NCI-H446 (cell line): ENCODE measurements at regions not wholly inside any gene's neighbourhood (a gene's known extent, or its start where the extent isn't known, plus 50 kb on each side); places are given as distances from the start of the nearest gene placed in this dataset.
"Not testable (repeated sequence)": the region's sequence is repeated elsewhere in the genome, so short reads cannot be mapped to it uniquely, and the experiment has no call there.

Experiments
- DNase-seq, 2 experiments: peaks; one replicate each; lab custom pipeline; 2025; lab: John Stamatoyannopoulos, UW

DNA sequence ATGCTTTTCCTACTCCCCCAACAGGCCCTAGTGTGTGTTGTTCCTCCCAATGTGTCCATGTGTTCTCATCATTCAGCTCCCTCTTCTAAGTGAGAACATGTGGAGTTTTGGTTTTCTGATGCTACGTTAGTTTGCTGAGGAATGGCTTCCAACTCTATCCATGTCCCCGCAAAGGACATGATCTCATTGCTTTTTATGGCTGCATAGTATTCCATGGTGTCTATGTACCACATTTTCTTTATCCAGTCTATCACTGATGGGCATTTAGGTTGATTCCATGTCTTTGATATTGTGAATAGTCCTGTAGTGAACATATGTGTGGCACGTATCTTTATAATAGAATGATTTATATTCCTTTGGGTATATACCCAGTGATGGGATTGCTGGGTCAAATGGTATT is 72.5 kb upstream of the CCNY start:
- not testable (repeated sequence) for DNase-seq

DNA sequence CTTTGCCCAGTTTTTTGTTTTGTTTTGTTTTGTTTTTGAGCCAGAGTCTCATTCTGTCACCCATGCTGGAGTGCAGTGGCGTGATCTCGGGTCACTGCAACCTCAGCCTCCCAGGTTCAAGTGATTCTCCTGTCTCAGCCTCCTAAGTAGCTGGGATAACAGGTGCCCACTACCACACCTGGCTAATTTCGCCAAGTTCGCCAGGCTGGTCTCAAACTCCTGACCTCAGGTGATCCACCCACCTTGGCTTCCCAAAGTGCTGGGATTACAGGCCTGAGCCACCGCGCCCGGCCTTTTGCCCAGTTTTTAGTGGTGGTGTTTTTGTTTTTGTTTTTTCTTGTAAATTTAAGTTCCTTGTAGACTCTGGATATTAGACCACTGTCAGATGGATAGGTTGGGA is 71.7 kb upstream of the CCNY start:
- DNase-seq, result not testable (repeated sequence)

DNA sequence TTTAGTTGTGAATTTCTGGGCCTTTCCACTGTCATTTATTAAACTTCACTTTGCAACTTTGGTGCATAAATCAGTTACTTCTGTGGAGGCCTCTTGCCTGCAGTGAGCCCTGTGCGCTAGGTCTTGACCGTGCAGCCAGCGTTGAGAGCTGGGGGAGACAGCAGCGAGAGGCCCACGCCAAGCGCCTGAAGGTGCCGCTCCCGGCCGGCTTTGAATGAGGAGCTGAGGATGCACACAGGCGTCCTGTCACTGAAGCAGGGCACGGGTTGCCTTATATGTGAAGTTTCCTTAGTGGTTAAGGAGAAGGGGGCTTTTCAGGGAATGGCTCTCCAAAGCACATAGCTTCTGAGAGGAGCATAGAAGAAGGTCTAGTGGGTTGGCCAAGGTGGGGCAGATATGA is 70.9 kb upstream of the CCNY start:
- no peak for DNase-seq

DNA sequence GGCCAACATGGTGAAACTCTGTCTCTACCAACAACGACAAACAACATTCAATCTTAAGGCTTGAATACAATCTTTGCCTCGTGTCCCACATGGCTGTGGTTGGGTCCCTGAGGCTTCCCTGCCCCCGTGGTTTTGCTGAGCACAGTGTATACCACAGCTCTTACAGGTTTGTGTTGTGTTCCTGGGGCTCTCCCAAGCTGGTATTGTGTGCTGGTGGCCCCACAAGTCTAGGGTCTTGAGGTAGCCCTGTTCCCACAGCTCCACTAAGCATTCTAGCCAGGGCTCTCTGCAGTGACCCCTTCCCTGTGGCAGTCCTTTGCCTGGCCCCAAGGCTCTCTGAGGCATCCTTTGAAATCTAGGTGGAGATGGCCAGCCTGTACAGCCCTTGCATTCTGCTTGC is 68.0 kb upstream of the CCNY start:
- no peak for DNase-seq

DNA sequence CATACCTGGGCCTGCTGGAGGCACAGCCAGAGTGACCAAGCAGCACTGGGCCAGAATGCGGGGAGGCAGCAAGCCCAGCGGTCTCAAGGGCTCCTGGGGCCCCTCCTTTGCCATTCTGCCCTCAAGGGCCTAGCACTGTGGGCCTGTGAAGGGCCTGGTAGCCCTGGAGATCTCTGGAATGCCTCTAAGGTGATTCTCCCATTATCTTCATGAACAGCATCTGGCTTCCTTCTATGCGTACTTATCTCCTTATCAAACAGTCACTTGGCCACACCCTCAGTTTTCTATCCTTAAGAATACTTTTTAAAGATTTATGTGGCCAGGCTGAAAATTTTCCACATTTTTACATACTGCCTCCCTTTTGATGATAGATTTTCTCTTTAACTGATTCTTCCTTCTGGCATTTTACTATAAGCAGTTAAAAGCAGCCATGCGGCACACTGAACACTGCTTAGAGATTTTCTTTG is 67.5 kb upstream of the CCNY start:
- DNase-seq, result no peak

DNA sequence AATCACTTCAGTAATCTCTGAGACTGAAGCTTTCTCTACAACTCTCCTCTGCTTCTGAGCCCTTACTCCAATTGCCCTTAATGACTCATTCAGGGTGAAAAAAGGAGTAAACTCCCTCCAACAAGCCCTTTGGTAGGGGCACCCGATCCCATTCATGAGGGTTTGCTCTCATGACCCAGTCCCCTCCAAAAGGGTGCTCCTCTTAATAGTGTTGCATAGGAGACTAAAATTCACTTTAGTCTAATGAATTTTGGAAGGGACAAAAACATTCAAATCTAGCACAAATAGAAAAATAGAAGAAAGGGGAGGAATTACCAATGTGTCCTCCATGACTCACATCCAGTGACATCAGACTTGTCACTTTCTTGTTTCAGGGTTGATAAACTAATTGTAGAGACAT is 66.2 kb upstream of the CCNY start:
- DNase-seq, result no peak

DNA sequence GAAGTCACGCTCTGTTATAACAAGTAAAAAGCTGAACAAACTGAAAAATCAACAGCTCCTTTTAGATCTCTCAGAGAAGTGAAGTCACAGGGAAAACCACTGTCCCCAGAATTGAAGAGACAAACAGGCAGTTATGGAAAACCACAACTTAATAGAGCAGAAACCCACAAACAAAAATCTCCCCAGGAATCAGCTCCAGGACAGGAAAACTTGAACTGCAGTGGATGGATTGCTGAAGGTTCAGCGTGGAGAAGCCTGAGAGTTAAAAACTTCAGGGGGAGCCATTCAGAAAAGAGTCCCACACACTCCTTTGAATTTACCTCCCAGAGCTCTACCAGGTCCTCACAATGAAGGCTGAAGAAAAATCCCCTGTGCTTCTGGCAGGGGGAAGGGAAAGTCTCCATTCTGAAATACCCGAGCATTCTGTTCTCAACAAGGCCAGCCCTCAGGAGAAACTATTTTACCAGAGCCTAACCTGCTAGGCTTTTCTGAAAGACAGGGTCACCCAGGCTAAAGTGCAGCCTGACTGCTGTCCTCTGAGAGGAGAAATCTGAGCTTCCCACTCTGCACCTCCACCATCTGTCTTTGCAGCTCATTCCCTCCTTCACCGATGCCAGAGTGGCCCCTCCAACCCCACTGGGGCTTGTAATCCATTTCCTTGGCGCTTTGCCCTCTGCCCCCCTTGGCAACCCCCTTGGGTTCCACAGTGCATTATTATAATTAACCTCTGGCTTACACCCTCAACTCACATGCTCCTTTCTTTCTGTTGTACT is 65.0 kb upstream of the CCNY start:
- peak in 1 of 2 experiments; percentile 6 for DNase-seq

DNA sequence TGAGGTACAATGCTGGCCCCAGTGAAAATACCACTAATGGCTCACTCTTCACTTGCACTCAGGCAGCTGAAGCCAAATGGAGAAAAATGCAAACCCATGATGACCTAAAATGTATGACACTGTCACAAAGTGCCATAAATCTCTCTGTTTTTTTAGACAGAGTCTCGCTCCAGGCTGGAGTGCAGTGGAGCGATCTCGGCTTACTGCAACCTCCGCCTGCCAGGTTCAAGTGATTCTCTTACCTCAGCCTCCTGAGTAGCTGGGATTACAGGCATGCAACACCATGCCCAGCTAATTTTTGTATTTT is 64.5 kb upstream of the CCNY start:
- DNase-seq, result not testable (repeated sequence)

DNA sequence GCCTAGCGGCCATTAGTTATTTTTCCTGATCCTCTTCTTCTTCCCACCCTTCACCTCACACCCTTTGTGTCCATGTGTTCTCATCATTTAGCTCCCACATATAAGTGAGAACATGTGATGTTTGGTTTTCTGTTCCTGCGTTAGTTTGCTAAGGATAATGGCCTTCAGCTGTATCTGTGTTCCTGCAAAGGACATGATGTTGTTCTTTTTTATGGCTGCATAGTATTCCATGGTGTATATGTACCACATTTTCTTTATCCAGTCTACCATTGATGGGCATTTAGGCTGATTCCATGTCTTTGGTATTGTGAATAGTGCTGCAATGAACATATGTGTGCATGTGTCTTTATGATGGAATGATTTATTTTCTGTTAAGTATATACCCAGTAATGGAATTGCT is 63.9 kb upstream of the CCNY start:
- DNase-seq, result not testable (repeated sequence)

DNA sequence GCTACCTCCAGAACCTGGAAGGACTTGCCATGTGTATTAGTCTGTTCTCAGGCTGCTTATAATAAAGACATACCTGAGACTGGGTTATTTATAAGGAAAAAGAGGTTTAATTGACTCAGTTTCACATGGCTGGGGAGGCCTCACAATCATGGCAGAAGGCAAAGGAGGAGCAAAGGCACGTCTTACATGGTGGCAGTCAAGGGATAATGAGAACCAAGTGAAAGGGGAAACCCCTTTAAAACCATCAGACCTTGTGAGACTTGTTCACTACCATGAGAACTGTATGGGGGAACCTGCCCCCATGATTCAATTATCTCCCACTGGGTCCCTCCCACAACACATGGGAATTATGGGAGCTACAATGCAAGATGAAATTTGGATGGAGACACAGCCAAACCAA is 62.3 kb upstream of the CCNY start:
- not testable (repeated sequence) for DNase-seq

DNA sequence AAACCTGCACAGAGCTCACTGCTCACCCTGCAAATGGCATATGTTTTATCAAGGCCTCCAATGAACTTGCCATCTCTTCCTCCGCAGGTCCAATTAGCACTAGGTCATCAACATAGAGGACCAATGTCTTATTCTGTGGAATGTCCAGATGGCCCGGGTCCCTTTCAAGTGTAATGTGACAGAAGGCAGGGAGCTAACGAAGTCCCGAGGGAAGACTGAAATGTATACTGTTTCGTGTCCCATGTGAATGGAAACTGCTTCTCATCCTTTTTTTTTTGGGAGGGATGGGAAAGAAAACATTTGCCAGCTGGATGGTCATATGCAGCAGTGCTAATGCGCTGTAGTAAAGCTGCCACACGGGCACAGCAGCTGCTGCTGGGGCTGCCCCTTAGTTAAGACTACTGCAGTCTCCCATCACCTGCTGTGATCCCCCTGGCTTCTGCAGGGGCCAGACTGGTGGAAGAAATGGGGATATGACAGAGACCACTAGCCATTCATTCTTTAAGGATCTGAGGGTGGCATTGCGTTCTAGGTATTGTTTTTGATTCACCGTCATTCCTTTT is 61.7 kb upstream of the CCNY start:
- DNase-seq, result peak in 1 of 2 experiments; percentile 32

DNA sequence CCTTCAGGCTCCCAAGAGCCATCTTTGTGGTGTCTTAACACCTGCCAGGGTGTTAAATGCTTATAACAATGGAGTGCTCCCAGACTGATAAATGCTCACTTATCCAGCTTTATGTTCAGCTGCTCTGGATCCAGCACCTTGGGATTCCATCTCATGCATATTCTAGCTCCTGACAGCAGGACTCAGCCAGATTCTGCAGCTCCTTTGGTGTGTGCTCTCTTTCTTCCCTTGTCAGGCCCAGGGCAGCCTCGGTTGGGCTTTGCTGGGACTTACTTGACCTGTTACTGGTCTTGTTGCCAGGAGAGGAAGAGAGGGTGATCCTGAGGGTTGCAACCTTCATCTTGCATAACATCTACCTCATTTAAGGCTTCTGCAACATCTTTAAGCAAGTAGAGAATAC is 59.4 kb upstream of the CCNY start:
- DNase-seq, result no peak

DNA sequence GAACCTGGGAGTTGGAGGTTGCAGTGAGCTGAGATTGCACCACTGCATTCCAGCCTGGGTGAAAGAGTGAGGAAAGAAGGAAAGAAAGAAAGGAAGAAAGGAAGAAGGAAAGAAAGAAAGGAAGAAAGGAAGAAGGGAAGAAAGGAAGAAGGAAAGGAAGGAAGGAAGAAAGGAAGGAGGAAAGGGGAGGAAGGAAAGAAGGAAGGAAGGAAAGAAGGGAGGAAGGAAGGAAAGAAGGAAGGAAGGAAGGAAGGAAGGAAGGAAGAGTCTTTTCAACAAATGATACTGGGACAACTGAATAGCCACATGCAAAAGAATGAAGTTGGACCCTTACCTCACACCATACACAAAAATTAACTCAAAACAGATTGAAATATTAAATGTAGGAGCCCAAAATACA is 56.1 kb upstream of the CCNY start:
- not testable (repeated sequence) for DNase-seq
